Smooth muscle cell (in vitro differentiated cells): ENCODE measurements at regions not wholly inside any gene's neighbourhood (a gene's known extent, or its start where the extent isn't known, plus 50 kb on each side); places are given as distances from the start of the nearest gene placed in this dataset.

ENCODE experiments used
- DNase-seq: peaks from one replicate; lab custom pipeline; 2025; ENCODE audit not compliant: unreplicated experiment; lab: John Stamatoyannopoulos, UW
- H2AFZ ChIP-seq: fragments of 200-600 bp; sonication (generic); 2 replicates; pipeline ENCODE4 v1.6.0; 2016; ENCODE audit warnings: antibody characterized with exemption, low read depth, mild to moderate bottlenecking
- H3F3A ChIP-seq: fragments of 200-600 bp; sonication (generic); 2 replicates; pipeline ENCODE4 v1.6.0; 2017; ENCODE audit warnings: antibody characterized with exemption, low read depth
- H3K27ac ChIP-seq: fragments of 200-600 bp; sonication (generic); 2 replicates; pipeline ENCODE4 v1.5.1; 2016; ENCODE audit warnings: low read depth, mild to moderate bottlenecking
- H3K27me3 ChIP-seq: fragments of 200-600 bp; sonication (generic); 2 replicates; pipeline ENCODE4 v1.6.1; 2016; ENCODE audit warnings: low read depth, mild to moderate bottlenecking
- H3K36me3 ChIP-seq: fragments of 200-600 bp; sonication (generic); 2 replicates; pipeline ENCODE4 v1.5.1; 2016; ENCODE audit warnings: low read depth
- H3K4me1 ChIP-seq: fragments of 200-600 bp; sonication (generic); 2 replicates; pipeline ENCODE4 v1.5.1; 2016; ENCODE audit warnings: low read depth
- H3K4me2 ChIP-seq: fragments of 200-600 bp; sonication (generic); 2 replicates; pipeline ENCODE4 v1.6.0; 2016; ENCODE audit warnings: mild to moderate bottlenecking
- H3K4me3 ChIP-seq: fragments of 200-600 bp; sonication (generic); 2 replicates; pipeline ENCODE4 v1.5.1; 2016; ENCODE audit warnings: mild to moderate bottlenecking
- H3K79me2 ChIP-seq: fragments of 200-600 bp; sonication (generic); 2 replicates; pipeline ENCODE4 v1.6.0; 2016; ENCODE audit warnings: low read depth, mild to moderate bottlenecking
- H3K9ac ChIP-seq: fragments of 200-600 bp; sonication (generic); 2 replicates; pipeline ENCODE4 v1.6.0; 2016; ENCODE audit warnings: low read depth
- H3K9me3 ChIP-seq: fragments of 200-600 bp; sonication (generic); replicated peaks from 2 replicates; pipeline ENCODE4 v1.5.1; 2016; ENCODE audit warnings: low read depth
- H4K20me1 ChIP-seq: fragments of 200-600 bp; sonication (generic); 2 replicates; pipeline ENCODE4 v1.6.0; 2016; ENCODE audit warnings: low read depth
- CTCF ChIP-seq: fragments of 200-600 bp; sonication (generic); IDR thresholded peaks from 2 replicates; pipeline ENCODE4 v1.5.1; 2017; ENCODE audit warnings: borderline replicate concordance, mild to moderate bottlenecking, antibody characterized with exemption; ENCODE audit not compliant: insufficient read depth, poor library complexity, severe bottlenecking
- WGBS: methylation state at CpG from one replicate; pipeline ENCODE4 v1.1.7; 2016; ENCODE audit warnings: low lambda C conversion rate; 5-methylcytosine and 5-hydroxymethylcytosine counted together

DNA sequence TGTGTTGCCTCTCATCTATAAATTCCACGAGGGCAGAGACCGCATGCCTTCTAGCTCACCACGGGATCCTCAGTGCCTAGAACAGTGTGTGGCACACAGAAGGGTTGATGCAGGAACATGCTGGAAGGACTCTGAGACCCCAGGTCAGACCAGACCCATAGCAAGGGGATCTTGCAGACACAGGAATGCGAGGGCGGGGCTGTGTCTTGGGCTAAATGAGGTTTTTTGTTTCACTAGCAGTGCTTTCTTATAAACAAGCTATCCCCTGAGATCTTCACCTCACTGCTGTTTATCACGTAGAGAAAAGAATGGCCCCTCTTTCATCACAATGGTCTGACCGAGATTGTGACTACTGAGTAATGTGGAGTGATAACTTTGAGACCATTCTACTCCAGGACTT lies 122.4 kb downstream of the IRX2 start:
- WGBS: 81% methylated on average over 7 of the region's 7 CpGs
- Histone ChIP-seq H2AFZ (no peak overlapping the region), H3K4me3 (no peak overlapping the region), H3K27me3 (peaks cover 9% of the 10 kb centered on the region), H3F3A (no peaks in the 10 kb centered on the region), H3K79me2 (no peaks in the 10 kb centered on the region), H3K4me2 (no peak overlapping the region), H4K20me1 (no peaks in the 10 kb centered on the region), H3K9ac (no peak overlapping the region), H3K4me1 (no peaks in the 10 kb centered on the region), H3K36me3 (no peaks in the 10 kb centered on the region), H3K27ac (no peak overlapping the region), H3K9me3 (no peaks in the 10 kb centered on the region)
- no peak for TF ChIP-seq CTCF
- DNase-seq: no peak

- no peak for DNase-seq
- Histone ChIP-seq H3K27ac (no peak overlapping the region), H3K9me3 (no peaks in the 10 kb centered on the region), H3K36me3 (no peaks in the 10 kb centered on the region), H2AFZ (no peak overlapping the region), H4K20me1 (no peaks in the 10 kb centered on the region), H3F3A (no peaks in the 10 kb centered on the region), H3K4me3 (no peak overlapping the region), H3K4me2 (no peak overlapping the region), H3K79me2 (no peaks in the 10 kb centered on the region), H3K4me1 (no peaks in the 10 kb centered on the region), H3K27me3 (peaks cover 9% of the 10 kb centered on the region), H3K9ac (no peak overlapping the region)
- WGBS: 89% methylated on average over 13 of the region's 13 CpGs
- TF ChIP-seq CTCF: no peak
Measured at GRCh38 chr5:2627867-2628266, 123.6 kb downstream of the IRX2 start.

GRCh38 chr5:2626572-2626971 lies 124.9 kb downstream of the IRX2 start:
- Histone ChIP-seq H3K27ac (no peak overlapping the region), H3K4me1 (no peaks in the 10 kb centered on the region), H3K9me3 (no peaks in the 10 kb centered on the region), H3K4me2 (no peak overlapping the region), H3K4me3 (no peak overlapping the region), H4K20me1 (no peaks in the 10 kb centered on the region), H3K79me2 (no peaks in the 10 kb centered on the region), H2AFZ (no peak overlapping the region), H3F3A (no peaks in the 10 kb centered on the region), H3K36me3 (no peaks in the 10 kb centered on the region), H3K27me3 (peaks cover 10% of the 10 kb centered on the region), H3K9ac (no peak overlapping the region)
- no peak for TF ChIP-seq CTCF
- DNase-seq: no peak
- 88% methylated on average over 2 of the region's 2 CpGs for WGBS

DNA sequence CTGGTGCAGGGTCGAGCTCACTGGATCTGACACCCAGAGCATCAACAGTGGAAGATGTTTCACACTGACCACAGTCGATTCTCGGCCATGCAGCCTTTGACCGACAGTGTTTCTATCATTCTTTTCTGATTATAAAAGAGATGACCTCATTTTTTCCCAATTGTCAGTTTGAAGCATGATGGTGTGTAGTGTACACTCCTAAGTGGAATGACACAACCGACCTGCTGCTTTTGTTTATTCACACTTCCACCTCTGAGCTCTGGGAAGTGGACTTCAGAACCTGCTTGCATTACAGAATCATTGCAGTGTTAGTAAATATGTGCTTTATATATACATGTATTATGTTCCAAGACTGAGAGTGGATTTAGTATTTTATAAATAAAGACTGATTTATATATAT lies 128.6 kb downstream of the IRX2 start:
- H3K9ac ChIP-seq: no peak overlapping the region
- H3K9me3 ChIP-seq: no peaks in the 10 kb centered on the region
- TF ChIP-seq CTCF: no peak
- H3K4me3 ChIP-seq: no peak overlapping the region
- no peaks in the 10 kb centered on the region for H3F3A ChIP-seq
- no peaks in the 10 kb centered on the region for H3K79me2 ChIP-seq
- H3K4me1 ChIP-seq: no peaks in the 10 kb centered on the region
- H3K4me2 ChIP-seq: no peak overlapping the region
- DNase-seq: no peak
- H3K27ac ChIP-seq: no peak overlapping the region
- peaks cover 23% of the 10 kb centered on the region for H3K27me3 ChIP-seq
- no peak overlapping the region for H2AFZ ChIP-seq
- H3K36me3 ChIP-seq: no peaks in the 10 kb centered on the region
- 87% methylated on average over 5 of the region's 5 CpGs for WGBS
- no peaks in the 10 kb centered on the region for H4K20me1 ChIP-seq
